Smooth muscle cell of the brain vasculature (primary cell): ENCODE measurements at regions not wholly inside any gene's neighbourhood (a gene's known extent, or its start where the extent isn't known, plus 50 kb on each side); places are given as distances from the start of the nearest gene placed in this dataset.
A peak's percentile ranks its signal among the peaks of the same experiment; 100 is the strongest.

Experiments used
- DNase-seq: peaks from one replicate; pipeline ENCODE4 v3.0.0-alpha.2; 2012; ENCODE audit warnings: low read depth, low spot score

GRCh38 chr11:45036733-45037132 is 86.0 kb upstream of the TP53I11 start:
- DNase-seq = no peak

- DNase-seq = no peak
Measured at GRCh38 chr11:45037434-45038005, 86.8 kb upstream of the TP53I11 start.

GRCh38 chr11:45038923-45039322 is 88.2 kb upstream of the TP53I11 start:
- DNase-seq = no peak

- DNase-seq = no peak
Measured at GRCh38 chr11:45041596-45041995, 90.9 kb upstream of the TP53I11 start.

GRCh38 chr11:45042560-45042959 is 91.9 kb upstream of the TP53I11 start:
- no peak for DNase-seq

GRCh38 chr11:45043755-45044475 is 93.2 kb upstream of the TP53I11 start:
- no peak for DNase-seq

GRCh38 chr11:45045683-45046471 is 95.2 kb upstream of the TP53I11 start:
- peak; percentile 6 for DNase-seq

GRCh38 chr11:45048313-45048841 is 97.7 kb upstream of the TP53I11 start:
- no peak for DNase-seq

- DNase-seq = no peak
Measured at GRCh38 chr11:45048870-45049691, 97.4 kb upstream of the PRDM11 start.

GRCh38 chr11:45050111-45050510 is 96.3 kb upstream of the PRDM11 start:
- DNase-seq = no peak

- no peak for DNase-seq
Measured at GRCh38 chr11:45051621-45052020, 94.8 kb upstream of the PRDM11 start.

- no peak for DNase-seq
Measured at GRCh38 chr11:45052361-45052760, 94.1 kb upstream of the PRDM11 start.

- DNase-seq = no peak
Measured at GRCh38 chr11:45053736-45054446, 92.5 kb upstream of the PRDM11 start.

GRCh38 chr11:45054956-45055355 is 91.5 kb upstream of the PRDM11 start:
- no peak for DNase-seq

- DNase-seq = no peak
Measured at GRCh38 chr11:45056529-45056928, 89.9 kb upstream of the PRDM11 start.

- no peak for DNase-seq
Measured at GRCh38 chr11:45057938-45058646, 88.3 kb upstream of the PRDM11 start.

- no peak for DNase-seq
Measured at GRCh38 chr11:45058647-45058950, 87.8 kb upstream of the PRDM11 start.

GRCh38 chr11:45060707-45061106 is 85.7 kb upstream of the PRDM11 start:
- DNase-seq = no peak

- no peak for DNase-seq
Measured at GRCh38 chr11:45061641-45062040, 84.8 kb upstream of the PRDM11 start.

GRCh38 chr11:45062115-45062514 is 84.3 kb upstream of the PRDM11 start:
- no peak for DNase-seq
